ENCODE measurements at regions not wholly inside any gene's neighbourhood (a gene's known extent, or its start where the extent isn't known, plus 50 kb on each side); places are given as distances from the start of the nearest gene placed in this dataset.

GRCh38 chr13:90701264-90701663 is 646.2 kb upstream of the MIR17HG start:
- Histone ChIP-seq H4K20me1 (ENCODE audit: insufficient read depth) (no peaks in the 10 kb centered on the region), H3K9ac (ENCODE audit: low read length) (no peak overlapping the region), H3K27ac (ENCODE audit: low read depth, low read length) (no peak overlapping the region), H3K9me2 (ENCODE audit: insufficient read depth) (no peaks in the 10 kb centered on the region), H3K79me2 (ENCODE audit: insufficient read depth, low read length) (no peaks in the 10 kb centered on the region), H3K4me2 (ENCODE audit: low read length) (no peak overlapping the region), H3K9me3 (ENCODE audit: control insufficient read depth in 1 of 2, insufficient read depth in 1 of 2, low read depth in 1 of 2, low read length in 2 of 2) (no peaks in the 10 kb centered on the region), H3K27me3 (ENCODE audit: insufficient read depth, low read length) (no peaks in the 10 kb centered on the region), H2AFZ (ENCODE audit: low read depth, low read length, poor library complexity, severe bottlenecking) (no peak overlapping the region), H3K4me3 (replicated peaks in 1 of 2; ENCODE audit: low read depth in 1 of 2, low read length in 2 of 2) (no peak overlapping the region), H3K4me1 (ENCODE audit: control insufficient read depth in 1 of 2, insufficient read depth in 2 of 2, low read length in 2 of 2) (no peaks in the 10 kb centered on the region), H3K36me3 (ENCODE audit: control insufficient read depth in 1 of 2, insufficient read depth in 2 of 2, low read length in 2 of 2) (no peaks in the 10 kb centered on the region)
- DNase-seq (ENCODE audit: low read depth, low spot score) (no peak), ATAC-seq (no peak)
- ChIA-PET CTCF (no interaction called here), POLR2A (no interaction called here), RAD21 (ENCODE audit: low non-redundant PET in 1 of 2, low total read pairs in 2 of 2, uncharacterized antibody in 2 of 2, unreplicated experiment in 2 of 2) (no interaction called here)
- TF ChIP-seq ATF3 (IDR thresholded peaks at IDR 0.05), result no peak
- no peak for TF ChIP-seq POLR2AphosphoS5 (IDR thresholded peaks at IDR 0.05; ENCODE audit: low read depth, low read length)
- TF ChIP-seq CBX3 (IDR thresholded peaks at IDR 0.05; ENCODE audit: low read depth), result no peak
- TF ChIP-seq ZFX (IDR thresholded peaks at IDR 0.05), result no peak
- TF ChIP-seq, protein P1, sequence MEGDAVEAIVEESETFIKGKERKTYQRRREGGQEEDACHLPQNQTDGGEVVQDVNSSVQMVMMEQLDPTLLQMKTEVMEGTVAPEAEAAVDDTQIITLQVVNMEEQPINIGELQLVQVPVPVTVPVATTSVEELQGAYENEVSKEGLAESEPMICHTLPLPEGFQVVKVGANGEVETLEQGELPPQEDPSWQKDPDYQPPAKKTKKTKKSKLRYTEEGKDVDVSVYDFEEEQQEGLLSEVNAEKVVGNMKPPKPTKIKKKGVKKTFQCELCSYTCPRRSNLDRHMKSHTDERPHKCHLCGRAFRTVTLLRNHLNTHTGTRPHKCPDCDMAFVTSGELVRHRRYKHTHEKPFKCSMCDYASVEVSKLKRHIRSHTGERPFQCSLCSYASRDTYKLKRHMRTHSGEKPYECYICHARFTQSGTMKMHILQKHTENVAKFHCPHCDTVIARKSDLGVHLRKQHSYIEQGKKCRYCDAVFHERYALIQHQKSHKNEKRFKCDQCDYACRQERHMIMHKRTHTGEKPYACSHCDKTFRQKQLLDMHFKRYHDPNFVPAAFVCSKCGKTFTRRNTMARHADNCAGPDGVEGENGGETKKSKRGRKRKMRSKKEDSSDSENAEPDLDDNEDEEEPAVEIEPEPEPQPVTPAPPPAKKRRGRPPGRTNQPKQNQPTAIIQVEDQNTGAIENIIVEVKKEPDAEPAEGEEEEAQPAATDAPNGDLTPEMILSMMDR (IDR thresholded peaks at IDR 0.05 in 2 of 3, conservative IDR thresholded peaks at IDR 0.05 in 1 of 3; ENCODE audit: borderline replicate concordance in 1 of 3, insufficient read depth in 1 of 3, low read depth in 2 of 3, low read length in 2 of 3), result no peak
- no peak for TF ChIP-seq JUND (IDR thresholded peaks at IDR 0.05)
- no peak for TF ChIP-seq SRF (IDR thresholded peaks at IDR 0.05; ENCODE audit: low read depth)
- no peak for TF ChIP-seq REST (IDR thresholded peaks at IDR 0.05; ENCODE audit: low read depth)
- no peak for TF ChIP-seq MAX (IDR thresholded peaks at IDR 0.05)
- TF ChIP-seq EZH2 (IDR thresholded peaks at IDR 0.05), result no peak
- no peak for TF ChIP-seq TCF7L2 (IDR thresholded peaks at IDR 0.05; ENCODE audit: borderline replicate concordance, extremely low read depth, insufficient read depth, insufficient read length)
- BruUV-seq (replicated peaks), result no TSS peak
- intact Hi-C loops (cut with micrococcal nuclease), result no loop called here

Data from HCT116 (cell line).